ENCODE measurements at regions not wholly inside any gene's neighbourhood (a gene's known extent, or its start where the extent isn't known, plus 50 kb on each side); places are given as distances from the start of the nearest gene placed in this dataset.

DNA sequence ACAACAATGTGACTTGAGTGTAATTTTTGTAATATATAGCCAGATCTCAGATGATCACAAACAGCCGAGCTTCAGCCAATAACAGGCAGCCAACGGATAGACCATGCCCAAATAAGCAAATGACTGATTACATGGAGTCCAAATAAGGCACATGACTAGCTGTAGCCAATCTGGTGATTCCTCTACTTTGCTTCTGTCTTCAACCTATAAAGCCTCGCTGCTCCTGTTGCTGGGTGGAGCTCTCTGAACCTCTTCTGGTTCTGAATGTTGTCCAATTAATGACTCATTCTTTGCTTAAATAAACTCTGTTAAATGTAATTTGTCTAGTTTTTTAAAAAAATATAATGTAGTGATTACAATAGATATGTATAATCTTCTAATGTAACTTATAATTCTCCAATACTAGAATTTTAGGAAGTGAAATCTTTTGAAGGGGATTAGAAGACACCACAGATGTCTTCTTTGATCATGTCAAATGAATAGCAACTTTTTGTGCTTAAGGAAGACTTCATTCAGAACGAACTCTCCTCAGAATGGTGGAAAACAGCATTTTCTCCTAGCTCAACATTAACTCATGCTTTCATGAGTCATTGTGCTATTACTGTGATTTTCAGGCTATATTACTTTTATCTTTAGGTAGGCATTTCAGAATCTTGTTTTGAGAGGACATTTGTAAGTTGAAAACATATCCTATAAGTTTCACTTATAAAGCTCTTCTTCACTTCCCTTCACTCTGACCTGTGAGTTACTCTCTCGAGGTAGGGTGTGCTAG lies 857.8 kb upstream of the B3GALT2 start:
- TF ChIP-seq GATA3 (IDR thresholded peaks at IDR 0.05; ENCODE audit: low read depth, low read length) (no peak), GATA2 (IDR thresholded peaks at IDR 0.05; ENCODE audit: low read depth, low read length) (no peak)
